ENCODE measurements at regions not wholly inside any gene's neighbourhood (a gene's known extent, or its start where the extent isn't known, plus 50 kb on each side); places are given as distances from the start of the nearest gene placed in this dataset.

DNA sequence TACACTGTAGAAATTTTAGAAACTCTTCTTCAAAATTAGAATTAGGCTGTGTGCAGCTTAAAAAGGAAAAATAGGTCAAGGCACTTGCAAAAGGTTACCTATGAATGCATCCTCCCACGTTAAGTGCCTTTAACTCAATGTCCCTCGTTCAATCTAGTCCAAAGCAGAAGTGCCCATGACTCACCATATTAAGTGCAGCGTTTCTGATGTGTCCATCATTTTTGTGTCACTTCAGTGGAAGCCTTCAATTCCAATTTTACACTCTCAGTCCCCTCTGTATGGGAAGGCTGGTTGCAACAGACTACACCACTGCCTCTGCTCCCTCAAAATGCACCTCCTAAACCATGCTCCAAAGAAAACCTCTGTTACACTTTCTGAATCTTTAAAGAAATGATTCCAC lies 53.4 kb downstream of the FOXB1 start:
- DNase-seq: no peak

DNA sequence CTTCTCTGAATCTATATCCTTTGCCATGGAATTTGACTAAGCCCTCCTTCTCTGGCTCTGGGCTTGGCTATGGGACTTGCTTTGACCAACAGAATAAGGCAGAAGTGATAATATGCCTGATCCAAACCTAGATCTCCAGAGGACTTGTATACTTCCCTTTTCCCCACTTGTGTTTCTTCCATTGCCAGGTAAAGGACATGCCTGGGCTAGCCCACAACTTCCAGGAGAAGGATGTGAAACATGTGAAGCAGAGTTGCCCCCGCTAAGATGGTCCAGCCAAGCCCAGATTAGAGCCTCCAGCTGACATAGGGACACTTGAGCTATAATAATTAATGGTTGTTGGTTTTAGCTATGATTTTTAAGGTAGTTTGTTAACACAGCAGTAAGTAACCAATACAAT lies 55.1 kb downstream of the FOXB1 start:
- DNase-seq: no peak

DNA sequence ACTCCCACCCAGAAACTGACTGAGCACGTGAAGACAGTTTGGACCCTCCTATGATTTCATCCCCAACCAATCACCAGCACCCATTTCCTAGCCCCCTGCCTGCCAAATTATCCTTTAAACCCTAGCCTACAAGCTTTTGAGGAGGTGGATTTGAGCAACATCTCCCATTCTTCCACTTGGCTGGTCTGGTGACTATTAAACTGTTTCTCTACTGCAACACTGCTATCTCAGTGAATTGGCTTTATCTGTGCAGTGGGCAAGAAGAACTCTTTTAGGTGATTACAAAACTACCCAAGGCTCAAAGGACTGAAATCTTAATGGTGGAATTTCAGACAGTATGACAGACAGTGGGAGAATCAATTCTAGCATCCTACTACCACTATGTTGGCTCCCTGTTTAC lies 57.6 kb downstream of the FOXB1 start:
- no peak for DNase-seq

DNA sequence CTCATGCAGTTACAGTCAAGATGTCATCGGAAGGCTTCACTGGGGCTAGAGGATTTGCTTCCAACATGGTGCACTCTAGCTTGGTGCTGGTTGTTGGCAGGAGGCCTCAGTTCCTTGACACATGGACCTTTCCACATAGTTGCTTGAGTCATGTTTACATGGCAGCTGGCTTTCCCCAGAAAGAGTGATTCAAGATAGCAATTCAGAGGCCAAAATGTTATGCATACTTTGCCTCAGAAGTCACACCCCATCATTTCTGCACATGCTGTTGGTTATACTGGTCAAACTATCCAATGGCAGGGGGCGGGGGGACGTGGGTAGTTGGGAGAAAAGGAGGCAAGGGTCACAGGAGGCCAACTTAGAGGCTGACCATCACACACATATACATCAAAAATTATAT lies 58.7 kb downstream of the FOXB1 start:
- no peak for DNase-seq

DNA sequence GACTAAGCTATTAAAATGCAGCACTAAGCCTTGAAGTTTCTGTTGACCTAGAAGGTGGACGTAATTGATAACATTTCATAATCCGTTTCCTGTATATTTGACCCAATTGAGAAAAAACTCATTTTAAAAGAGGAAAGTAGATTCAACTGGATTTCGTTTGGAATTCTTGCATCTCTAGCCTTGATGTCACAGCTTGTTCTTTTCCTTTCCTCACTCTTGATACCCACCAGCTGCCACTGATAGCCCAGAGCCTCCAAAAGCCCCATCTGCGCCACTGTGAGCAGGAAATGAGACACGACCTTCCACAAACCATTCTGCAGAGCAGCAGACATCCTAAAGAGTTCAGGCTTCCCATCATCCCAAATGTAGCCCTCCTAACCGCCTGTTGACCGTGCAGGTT lies 61.8 kb downstream of the FOXB1 start:
- no peak for DNase-seq

DNA sequence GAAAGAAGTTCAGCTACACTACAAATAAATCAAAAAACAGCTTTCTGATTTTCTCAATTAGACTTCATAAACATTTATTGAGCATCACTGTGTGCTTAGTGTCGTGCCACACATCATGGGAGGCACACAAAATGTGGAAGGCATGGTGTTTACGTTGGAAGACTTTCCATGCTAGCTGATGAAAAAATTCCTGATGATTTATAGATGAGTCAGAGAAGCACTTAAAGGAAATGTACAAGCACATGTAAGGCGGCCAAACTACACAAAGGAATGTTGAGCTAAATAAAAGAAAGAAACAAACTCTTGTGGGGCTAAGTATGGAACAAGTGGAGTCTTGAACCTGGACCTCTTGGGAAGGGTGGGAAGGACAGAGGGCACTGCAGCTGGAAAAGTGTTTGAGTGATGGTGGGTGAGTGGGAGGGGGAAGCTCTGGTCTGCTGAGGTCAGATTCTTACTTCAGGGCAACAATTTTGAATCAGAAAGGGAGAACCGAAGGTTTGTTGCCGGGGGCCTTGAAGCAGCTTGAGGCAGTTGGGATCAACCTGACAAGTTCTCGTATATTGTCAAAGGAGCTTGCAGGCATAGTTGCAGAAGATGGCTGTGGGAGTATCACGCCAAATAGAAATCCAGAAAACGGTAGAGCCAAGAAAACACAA lies 66.9 kb downstream of the FOXB1 start:
- DNase-seq: no peak

DNA sequence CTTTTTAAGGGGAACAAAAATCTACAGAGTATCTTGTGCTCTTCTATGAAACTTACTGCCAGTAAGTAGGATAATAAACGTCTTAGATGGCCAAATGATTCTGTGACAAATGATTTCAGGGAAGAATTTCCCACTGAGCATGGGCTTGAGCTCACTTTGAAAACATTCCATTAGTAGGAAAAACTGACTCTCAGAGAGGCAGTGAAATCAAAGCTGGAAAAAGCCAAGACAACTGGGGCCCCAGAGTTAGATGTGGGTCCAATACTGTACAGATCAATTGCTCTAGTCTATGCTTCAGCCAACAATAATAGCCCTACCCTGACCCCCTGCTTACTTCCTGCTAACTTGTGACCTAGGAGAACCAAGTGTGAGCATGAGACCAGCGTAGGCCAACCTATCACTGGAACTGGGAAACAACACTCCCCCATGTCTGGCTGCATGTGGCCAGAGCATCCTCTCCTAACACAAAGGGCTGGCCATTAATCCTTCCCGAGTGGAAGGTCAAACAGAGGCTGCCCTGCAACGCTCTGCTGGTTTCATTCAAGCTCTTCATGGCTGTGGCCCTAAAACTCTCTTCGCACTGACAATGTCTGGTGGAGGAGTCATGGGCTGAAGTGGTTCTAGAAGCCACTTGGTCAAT lies 68.8 kb downstream of the FOXB1 start:
- no peak for DNase-seq

DNA sequence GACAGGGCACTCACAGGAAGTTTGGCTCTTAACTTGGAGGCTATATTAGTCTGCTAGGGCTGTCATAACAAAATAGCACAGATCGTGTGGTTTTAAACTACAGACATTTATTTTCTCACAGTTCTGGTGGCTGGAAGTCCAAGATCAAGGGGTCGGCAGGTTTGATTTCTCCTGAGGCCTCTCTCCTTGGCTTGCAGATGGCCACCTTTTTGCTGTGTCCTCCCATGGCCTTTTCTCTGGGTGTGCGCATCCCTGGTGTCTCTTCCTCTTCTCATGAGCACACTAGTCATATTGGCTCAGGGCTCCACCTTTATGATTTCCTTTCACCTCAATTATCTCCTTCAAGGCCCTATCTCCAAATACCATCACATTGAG lies 69.3 kb downstream of the FOXB1 start:
- no peak for DNase-seq

DNA sequence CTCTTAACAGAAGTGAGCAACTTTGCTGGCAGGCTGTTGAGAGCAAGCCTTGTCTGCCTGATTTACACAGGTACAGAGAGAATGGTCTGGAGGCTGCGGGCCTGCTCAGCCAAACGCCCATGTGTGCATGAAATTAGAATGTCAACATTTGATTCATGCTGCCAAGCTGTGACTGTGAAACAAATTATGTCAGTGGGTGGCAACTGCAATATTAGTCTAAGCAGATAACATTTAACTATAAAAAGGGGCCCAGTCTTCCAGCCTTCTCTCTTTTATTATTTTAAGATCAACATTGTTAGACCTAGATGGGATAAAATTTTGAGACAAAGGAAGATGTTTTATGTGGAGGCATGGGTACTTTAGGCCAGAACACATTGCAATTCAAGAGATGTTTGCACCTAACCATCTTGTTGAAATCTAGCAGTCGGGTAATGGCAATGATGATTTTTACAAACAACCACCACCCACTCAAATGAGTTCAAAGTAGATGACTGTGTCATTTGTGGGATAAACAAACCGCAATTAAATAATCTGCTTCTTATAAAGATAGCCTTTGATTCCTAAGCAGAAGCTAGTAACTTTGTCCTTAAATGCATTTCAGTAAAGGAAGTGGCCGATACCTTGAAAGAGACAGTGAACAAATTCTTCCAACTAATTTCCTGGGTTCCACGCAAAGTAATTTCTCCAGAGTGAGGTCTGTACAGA lies 70.2 kb downstream of the FOXB1 start:
- no peak for DNase-seq

DNA sequence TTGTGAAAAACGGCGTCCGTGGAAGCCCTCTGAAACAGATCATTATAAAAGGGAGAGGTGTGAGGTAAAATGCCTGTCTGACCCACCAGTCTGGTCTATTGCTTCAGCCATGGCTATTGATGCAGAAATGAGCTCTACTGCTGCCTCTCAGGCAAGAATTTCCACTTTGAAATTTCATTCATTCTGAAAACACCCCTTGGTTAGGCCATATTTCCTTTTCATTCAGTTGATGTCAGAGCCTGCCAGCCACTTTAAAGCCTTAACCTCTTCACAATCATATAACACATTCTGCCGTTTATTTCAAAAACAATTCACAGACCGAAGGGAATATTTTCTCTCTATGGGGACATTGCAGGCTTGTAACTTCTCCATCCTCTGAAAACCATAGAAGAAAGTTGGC lies 71.9 kb downstream of the FOXB1 start:
- DNase-seq: no peak

DNA sequence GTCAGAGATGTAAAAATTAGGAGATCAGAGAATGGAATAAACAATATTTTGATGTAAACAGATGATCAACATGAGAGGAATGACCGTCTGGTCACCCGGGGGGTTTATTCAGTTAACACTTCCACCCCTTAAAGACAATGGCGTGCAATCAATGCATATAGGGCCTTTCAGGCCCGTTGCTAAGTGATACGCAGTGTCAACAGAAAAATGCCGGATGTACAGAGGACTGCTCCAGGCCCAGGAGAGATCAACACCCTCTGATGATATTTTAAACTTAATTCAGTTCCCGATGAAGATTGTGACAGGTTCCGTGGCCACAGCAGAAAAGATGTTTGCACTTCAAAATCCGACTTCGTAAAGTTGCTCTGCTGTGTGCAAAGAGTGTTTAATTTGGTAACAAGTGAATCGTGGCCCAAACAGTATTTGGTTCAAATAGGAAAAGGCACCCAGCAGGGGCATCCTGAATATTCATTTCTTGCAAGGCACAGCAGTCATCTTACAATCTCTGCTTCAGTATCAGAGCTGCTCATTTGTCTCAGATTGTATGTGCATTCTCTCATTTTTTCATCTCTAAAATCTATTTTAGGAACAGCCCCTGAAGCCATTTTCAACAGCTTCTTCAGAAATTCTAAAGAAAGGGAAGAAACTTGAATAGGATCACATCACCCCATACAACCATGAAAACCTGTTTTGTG lies 72.6 kb downstream of the FOXB1 start:
- DNase-seq: no peak

DNA sequence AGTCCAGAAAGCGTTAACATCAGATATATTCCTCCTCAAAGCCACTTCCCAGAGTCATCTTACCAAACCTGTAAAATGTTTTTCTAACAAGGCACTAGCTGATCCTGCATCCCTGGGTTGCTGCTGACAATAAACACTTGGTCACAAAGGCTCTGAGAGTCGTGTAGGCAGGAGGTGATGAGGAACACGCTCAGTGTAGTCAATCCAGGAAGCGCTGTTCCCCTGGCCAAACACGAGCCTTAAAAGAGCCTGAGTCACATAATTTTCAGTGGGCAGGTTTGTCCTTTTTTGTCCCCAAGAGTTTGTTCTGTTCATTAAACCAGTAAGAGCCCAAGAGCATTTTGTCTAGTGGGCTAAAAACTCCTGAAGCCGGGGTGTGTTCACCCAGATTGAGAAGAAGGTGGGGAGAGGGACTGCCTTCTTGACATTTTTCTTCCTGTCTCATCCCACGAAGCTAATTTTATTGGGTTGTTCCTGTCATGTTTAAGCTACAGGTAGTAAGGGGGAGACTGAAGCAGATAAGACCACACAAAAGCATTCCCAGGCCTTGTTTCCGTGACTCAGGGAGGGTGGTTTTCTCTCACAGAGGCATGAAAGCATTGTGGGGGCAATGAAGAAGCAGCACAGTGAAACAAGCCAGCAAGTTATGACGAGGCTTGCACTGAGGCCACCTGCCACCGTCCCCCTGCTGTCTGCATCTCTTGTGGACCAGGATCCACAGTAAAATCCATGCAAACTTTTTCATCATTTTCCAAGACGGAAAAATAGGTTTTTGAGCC lies 73.7 kb downstream of the FOXB1 start:
- DNase-seq: no peak

DNA sequence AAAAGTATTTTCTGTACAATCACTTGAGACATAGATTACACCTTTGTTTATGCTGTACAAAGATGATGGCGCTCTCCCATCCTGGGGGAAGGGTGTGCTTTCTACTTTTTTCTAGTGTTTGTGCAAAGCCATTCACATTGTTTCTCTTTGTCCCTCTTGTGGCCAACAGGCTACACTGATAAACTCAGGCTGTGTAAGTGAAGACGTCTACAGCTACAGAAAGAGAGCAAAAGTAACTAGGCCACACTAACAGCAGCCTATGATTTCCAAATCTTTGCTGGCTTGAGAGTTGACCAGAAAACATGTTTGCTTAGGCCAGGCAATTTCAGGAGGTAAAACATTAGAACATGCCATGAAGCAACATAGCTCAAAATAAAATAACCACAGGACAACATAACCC lies 75.1 kb downstream of the FOXB1 start:
- no peak for DNase-seq

DNA sequence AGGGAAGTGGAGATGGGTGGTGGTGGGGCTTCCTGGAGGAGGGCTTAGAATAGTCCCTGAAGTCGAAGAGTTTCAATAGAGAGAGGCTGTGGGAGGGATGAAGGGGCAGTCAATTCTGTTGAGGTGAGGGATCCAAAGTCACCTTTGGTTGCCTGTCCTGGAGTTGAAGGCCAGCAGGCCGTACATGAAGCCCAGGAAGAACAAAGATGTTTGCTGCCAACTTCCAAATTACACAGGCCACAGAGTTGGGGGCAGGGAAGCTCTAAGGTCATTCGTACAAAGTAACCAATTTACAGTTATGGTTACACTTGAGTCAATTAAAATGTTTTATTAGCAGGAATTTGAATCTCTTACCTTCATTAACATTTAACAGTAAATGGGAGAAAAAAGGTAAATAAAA lies 77.9 kb downstream of the FOXB1 start:
- no peak for DNase-seq

DNA sequence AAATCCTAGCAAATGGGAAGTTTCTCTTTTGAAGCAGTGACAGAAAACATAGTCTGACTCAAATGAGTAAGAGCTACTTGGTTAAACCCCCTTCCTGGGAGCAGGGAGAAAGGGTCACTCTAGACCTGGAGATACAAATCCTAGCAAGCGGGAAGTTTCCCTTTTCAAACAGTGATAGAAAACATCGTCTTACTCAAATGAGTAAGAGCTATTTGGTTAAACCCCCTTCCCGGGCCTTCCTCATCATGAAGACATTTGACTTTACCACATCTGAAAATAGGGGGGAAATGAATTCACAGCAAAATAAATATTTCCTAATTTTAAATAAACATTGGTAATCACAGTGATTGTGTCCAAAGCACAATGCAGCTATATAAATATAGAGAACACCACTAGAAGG lies 79.2 kb downstream of the FOXB1 start:
- no peak for DNase-seq

DNA sequence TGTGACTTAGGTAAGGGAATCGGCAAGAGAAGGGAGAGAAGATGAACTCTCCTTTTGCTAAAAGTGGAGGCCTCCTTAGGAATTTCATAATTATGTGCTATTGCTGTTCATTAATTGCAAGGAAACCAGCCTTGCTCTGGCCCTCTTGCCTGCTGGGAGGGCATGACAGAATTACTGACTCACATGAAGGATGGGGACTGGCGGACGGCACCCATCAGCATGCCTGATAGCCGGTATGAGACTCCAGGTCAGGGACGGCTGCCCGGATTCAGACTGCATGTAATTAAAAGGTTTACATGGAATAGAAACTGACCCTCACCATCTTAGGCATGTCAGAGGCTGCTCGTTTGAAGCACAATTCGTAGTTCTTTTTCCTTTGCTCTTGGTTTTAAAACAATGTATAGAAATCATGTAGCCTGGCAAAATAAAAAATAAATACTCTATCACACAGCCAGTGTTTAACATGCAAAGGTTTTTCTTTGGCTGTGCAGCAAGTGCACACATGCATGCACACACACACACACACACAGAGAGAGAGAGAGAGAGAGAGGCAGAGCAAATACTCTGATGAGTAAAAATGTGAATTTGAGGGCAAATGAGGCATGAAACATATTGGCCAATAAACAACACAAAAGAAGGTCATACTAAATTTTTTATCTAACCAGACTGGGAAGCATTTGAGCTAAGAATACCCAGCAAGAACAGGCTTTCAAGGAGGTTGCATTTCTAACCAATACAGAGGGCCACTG lies 82.7 kb downstream of the FOXB1 start:
- peak; percentile 3 for DNase-seq

DNA sequence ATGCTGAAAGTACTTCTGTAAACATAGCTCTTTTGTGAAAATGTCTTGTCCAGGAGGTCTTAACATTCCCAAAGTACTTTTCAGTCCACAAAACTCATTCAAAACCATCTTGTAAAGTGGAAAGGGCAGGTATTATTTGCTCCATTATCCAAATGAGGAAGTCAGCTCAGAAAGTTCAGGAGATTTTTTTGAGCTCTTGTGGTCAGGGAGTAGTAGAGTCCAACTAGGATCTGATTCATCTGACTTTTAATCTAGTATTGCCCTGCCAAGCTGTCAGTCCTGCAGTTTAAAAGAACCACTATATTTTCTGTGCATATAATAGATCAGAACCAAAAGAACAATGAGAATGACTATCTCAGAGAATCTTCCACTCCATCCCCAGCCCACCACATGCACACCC lies 83.5 kb downstream of the FOXB1 start:
- no peak for DNase-seq

DNA sequence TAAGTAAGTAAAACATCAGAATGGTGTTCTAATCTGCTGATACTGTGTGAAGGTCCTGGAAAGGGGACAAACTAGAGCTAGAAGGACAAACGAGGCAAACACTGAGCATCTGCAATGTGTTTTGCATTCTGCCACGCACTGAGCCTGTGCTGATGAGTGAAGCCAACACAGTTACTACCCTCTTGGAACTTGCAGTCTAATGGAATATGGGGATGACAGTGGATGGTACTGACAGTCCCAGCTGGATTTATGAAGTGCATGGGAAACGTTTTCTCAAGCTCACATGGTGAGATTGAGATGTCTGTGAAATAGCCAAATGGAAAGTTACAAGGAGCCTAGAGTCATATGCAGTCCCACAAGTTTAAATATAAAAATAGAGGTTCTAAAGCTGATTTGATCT lies 86.6 kb downstream of the FOXB1 start:
- DNase-seq: no peak

DNA sequence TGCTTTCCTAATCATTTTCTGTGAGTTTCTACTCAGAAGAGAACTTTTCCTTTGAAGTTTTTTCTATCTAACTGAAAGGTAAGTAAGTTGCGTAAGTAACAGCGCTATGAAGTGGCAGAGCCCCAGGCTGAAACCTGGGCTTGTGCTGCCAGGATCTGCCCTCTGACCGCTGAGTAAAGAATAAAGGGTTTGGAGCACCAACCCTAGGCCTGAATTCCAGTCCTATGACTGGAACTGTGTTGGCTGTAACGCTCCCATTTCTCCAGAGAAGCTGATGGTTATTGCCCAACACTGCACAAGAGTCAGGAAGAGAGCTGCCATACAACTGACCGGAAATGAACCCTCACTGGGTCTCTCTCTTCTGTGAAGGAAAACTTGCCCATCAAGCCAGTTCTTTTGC lies 87.0 kb downstream of the FOXB1 start:
- no peak for DNase-seq

DNA sequence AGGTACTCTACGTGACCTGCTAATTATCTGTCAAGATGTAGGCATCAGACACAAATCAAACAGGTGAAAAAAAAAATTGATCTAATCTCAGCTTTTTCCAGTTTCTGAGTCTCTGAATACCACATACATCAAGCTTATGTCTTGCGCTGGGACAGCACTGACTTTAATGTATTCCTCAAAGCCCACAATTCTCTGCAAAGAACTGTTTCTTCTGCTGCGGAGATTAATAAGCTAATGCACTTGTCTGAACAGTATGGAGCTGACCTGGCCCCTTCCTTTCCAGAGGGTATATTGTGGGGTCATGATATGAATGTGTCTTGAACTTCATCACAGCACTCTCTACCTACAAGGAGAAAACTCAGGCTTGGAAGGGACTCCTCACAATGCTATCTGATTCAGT lies 87.8 kb downstream of the FOXB1 start:
- DNase-seq: no peak

DNA sequence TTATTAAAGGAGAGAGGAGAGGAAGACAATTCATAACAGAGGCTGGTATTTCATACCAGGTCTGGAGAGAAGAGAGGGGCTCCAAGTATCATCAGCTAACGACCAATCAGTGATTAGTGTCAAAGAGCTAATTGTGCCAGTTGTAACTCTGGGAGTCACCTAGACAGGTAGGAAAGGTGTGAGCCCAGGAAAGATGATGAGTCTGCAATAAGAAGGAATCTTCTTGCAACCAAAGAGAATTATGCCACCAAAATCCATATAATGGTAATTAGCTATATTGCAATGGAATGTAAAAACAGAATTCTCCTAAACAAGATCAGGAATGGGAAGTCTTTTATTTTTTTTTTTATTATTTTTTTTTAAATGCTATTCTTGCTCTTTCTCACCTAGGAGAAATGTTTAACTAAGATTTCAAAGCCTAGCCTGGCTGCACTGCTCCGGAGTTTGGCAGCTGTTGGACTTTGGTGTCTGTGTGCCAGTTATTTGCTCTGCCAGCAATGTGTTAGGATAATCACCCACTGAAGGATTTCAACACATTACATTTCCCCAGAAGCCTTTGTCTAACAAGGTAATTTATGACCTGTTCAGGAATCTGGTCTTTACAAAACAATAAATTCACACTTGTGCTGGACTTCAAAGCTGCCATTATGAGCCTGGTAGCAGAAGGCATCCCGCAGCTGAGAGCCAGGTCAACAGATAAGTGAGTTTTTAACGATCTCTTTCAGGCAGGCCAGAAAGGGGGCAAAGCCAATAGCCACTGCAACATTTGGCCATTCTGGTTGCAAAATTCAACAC lies 89.4 kb downstream of the FOXB1 start:
- no peak for DNase-seq

DNA sequence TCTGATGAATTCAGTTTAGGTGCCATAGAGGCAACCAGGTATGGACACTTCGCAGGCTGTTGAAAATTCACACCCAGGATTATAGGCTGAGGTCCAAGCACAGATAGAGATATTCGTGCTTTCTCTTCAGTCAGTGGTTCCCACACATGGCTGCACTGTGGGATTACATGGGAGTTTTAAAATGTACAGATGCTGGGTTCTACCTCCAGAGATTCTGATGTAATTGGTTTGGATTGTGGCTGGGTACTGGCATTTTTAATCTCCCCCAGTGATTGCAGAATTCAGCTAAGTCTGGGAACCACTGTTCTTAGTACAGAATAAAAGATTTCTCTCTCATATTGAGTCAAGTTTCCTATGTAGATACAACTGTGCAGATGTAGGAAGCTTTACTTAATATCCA lies 91.6 kb downstream of the FOXB1 start:
- DNase-seq: no peak

Measured in DMS79 treated with DMSO at 0.1 percent for 48 hours (cell line).